Neural progenitor cell (in vitro differentiated cells): ENCODE measurements at regions not wholly inside any gene's neighbourhood (a gene's known extent, or its start where the extent isn't known, plus 50 kb on each side); places are given as distances from the start of the nearest gene placed in this dataset.
A peak's percentile ranks its signal among the peaks of the same experiment; 100 is the strongest.

Source experiments
- DNase-seq: peaks from one replicate; pipeline ENCODE4 v3.0.0-alpha.2; 2016; ENCODE audit warnings: low spot score
- H2AFZ ChIP-seq: fragments of 200-600 bp; sonication (generic); replicated peaks from 2 replicates; pipeline ENCODE4 v1.6.1; 2016; ENCODE audit warnings: antibody characterized with exemption
- H3F3A ChIP-seq: fragments of 200-600 bp; sonication (generic); 2 replicates; pipeline ENCODE4 v1.6.1; 2016; ENCODE audit warnings: antibody characterized with exemption, low read depth
- H3K27ac ChIP-seq: fragments of 200-600 bp; sonication (generic); 2 replicates; pipeline ENCODE4 v1.5.1; 2016; ENCODE audit warnings: mild to moderate bottlenecking
- H3K27me3 ChIP-seq: fragments of 200-600 bp; sonication (generic); 2 replicates; pipeline ENCODE4 v1.6.1; 2016; ENCODE audit warnings: mild to moderate bottlenecking, moderate library complexity
- H3K36me3 ChIP-seq: fragments of 200-600 bp; sonication (generic); 2 replicates; pipeline ENCODE4 v1.5.1; 2016
- H3K4me1 ChIP-seq: fragments of 200-600 bp; sonication (generic); 2 replicates; pipeline ENCODE4 v1.6.1; 2016; ENCODE audit warnings: mixed run types
- H3K4me2 ChIP-seq: fragments of 200-600 bp; sonication (generic); 2 replicates; pipeline ENCODE4 v1.6.1; 2016
- H3K4me3 ChIP-seq: fragments of 200-600 bp; sonication (generic); 2 replicates; pipeline ENCODE4 v1.5.1; 2016
- H3K79me2 ChIP-seq: fragments of 200-600 bp; sonication (generic); 2 replicates; pipeline ENCODE4 v1.6.1; 2016; ENCODE audit warnings: low read depth
- H3K9ac ChIP-seq: fragments of 200-600 bp; sonication (generic); 2 replicates; pipeline ENCODE4 v1.6.1; 2016
- H3K9me3 ChIP-seq: fragments of 200-600 bp; sonication (generic); 2 replicates; pipeline ENCODE4 v1.5.1; 2016; ENCODE audit warnings: low read depth
- H4K20me1 ChIP-seq: fragments of 200-600 bp; sonication (generic); 2 replicates; pipeline ENCODE4 v1.6.1; 2016; ENCODE audit warnings: low read depth
- H3K27ac Mint-ChIP-seq: 3 replicates; pipeline ENCODE4 v1.8.0; 2021; ENCODE audit warnings: mixed read lengths
- H3K27me3 Mint-ChIP-seq: 2 replicates; pipeline ENCODE4 v1.8.0; 2022; ENCODE audit warnings: low read depth, mild to moderate bottlenecking, inconsistent platforms, moderate library complexity, mixed read lengths; ENCODE audit not compliant: insufficient read depth
- H3K36me3 Mint-ChIP-seq: 3 replicates; pipeline ENCODE4 v1.8.0; 2021; ENCODE audit warnings: mixed read lengths
- H3K4me1 Mint-ChIP-seq: 3 replicates; pipeline ENCODE4 v1.8.0; 2021; ENCODE audit warnings: mixed read lengths
- H3K4me3 Mint-ChIP-seq: 3 replicates; pipeline ENCODE4 v1.8.0; 2021; ENCODE audit warnings: mild to moderate bottlenecking, moderate library complexity, mixed read lengths
- H3K9me3 Mint-ChIP-seq: 3 replicates; pipeline ENCODE4 v1.8.0; 2020; ENCODE audit warnings: mixed read lengths
- EZH2 ChIP-seq: fragments of 200-600 bp; sonication (generic); IDR thresholded peaks from 2 replicates; pipeline ENCODE4 v1.6.1; 2017; ENCODE audit warnings: antibody characterized with exemption, mild to moderate bottlenecking, moderate library complexity
- EZH2phosphoT487 ChIP-seq: fragments of 200-600 bp; sonication (generic); IDR thresholded peaks from 2 replicates; pipeline ENCODE4 v1.6.1; 2017; ENCODE audit warnings: antibody characterized with exemption
- TF ChIP-seq, protein P1 (sequence below): fragments of 200-600 bp; sonication (generic); IDR thresholded peaks from 2 replicates; pipeline ENCODE4 v1.5.1; 2017; ENCODE audit warnings: antibody characterized with exemption, mild to moderate bottlenecking

- no peaks in the 10 kb centered on the region for H4K20me1 ChIP-seq
- TF ChIP-seq EZH2phosphoT487 (no peak), EZH2 (no peak)
- TF ChIP-seq, protein P1, sequence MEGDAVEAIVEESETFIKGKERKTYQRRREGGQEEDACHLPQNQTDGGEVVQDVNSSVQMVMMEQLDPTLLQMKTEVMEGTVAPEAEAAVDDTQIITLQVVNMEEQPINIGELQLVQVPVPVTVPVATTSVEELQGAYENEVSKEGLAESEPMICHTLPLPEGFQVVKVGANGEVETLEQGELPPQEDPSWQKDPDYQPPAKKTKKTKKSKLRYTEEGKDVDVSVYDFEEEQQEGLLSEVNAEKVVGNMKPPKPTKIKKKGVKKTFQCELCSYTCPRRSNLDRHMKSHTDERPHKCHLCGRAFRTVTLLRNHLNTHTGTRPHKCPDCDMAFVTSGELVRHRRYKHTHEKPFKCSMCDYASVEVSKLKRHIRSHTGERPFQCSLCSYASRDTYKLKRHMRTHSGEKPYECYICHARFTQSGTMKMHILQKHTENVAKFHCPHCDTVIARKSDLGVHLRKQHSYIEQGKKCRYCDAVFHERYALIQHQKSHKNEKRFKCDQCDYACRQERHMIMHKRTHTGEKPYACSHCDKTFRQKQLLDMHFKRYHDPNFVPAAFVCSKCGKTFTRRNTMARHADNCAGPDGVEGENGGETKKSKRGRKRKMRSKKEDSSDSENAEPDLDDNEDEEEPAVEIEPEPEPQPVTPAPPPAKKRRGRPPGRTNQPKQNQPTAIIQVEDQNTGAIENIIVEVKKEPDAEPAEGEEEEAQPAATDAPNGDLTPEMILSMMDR: no peak
- H3K4me3 ChIP-seq: no peak overlapping the region
- no peak overlapping the region for H3K9ac ChIP-seq
- H3K27ac ChIP-seq: no peak overlapping the region
- peak overlapping the region; percentile 27 for H2AFZ ChIP-seq
- Mint-ChIP-seq H3K27ac (no peak overlapping the region), H3K9me3 (no peaks in the 10 kb centered on the region), H3K36me3 (no peaks in the 10 kb centered on the region), H3K4me3 (no peak overlapping the region), H3K27me3 (peaks cover 6% of the 10 kb centered on the region), H3K4me1 (peaks cover 11% of the 10 kb centered on the region)
- no peak for DNase-seq
- H3K79me2 ChIP-seq: no peaks in the 10 kb centered on the region
- H3K9me3 ChIP-seq: no peaks in the 10 kb centered on the region
- H3K27me3 ChIP-seq: no peaks in the 10 kb centered on the region
- H3F3A ChIP-seq: no peaks in the 10 kb centered on the region
- H3K36me3 ChIP-seq: no peaks in the 10 kb centered on the region
- H3K4me1 ChIP-seq: peaks cover 3% of the 10 kb centered on the region
- H3K4me2 ChIP-seq: no peak overlapping the region
Observed at GRCh38 chr6:167401525-167402194, 76.8 kb downstream of the TTLL2 start.

DNA sequence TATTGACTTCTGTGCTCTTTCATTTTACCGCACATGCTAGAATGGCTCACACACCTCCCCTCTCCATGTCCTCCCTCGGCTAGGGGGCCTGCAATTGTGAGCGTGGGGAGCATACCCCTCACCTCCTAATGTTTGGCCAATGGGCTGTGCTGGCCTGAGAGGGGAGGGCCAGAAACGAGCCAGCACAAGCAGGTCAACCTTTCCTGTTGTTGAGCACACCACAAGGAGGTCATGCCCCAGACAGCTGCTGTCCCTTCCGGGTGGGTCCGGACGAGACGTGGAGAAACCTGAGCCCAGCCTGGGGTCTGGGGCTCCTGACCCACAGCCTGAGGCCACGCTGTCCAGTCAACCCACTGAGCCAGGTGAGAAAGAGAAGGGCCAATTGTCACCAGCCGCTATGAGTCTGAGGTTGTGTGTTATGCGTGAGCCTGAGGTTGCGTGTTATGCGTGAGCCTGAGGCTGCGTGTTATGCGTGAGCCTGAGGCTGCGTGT, 77.4 kb downstream of the TTLL2 start:
- no peak for DNase-seq
- peak overlapping the region; percentile 46 for H3K27ac Mint-ChIP-seq

GRCh38 chr6:167403427-167403826, 78.5 kb downstream of the TTLL2 start:
- peak overlapping the region; percentile 85 for H3K27ac Mint-ChIP-seq
- no peaks in the 10 kb centered on the region for H3K9me3 Mint-ChIP-seq
- Histone ChIP-seq H3K36me3 (no peaks in the 10 kb centered on the region), H3K4me2 (no peak overlapping the region), H3K4me1 (peaks cover 3% of the 10 kb centered on the region), H3K4me3 (no peak overlapping the region), H4K20me1 (no peaks in the 10 kb centered on the region), H3K27me3 (no peaks in the 10 kb centered on the region), H3F3A (no peaks in the 10 kb centered on the region), H3K27ac (no peak overlapping the region), H3K79me2 (no peaks in the 10 kb centered on the region), H3K9me3 (no peaks in the 10 kb centered on the region), H3K9ac (no peak overlapping the region), H2AFZ (no peak overlapping the region)
- DNase-seq: no peak
- no peak overlapping the region for H3K4me3 Mint-ChIP-seq
- H3K36me3 Mint-ChIP-seq: no peaks in the 10 kb centered on the region
- TF ChIP-seq, protein P1: no peak
- TF ChIP-seq EZH2phosphoT487 (no peak), EZH2 (no peak)
- peaks cover 6% of the 10 kb centered on the region for H3K27me3 Mint-ChIP-seq
- H3K4me1 Mint-ChIP-seq: peaks cover 19% of the 10 kb centered on the region

More for the DNA sequence above, 77.4 kb downstream of the TTLL2 start:
- H3K4me1 Mint-ChIP-seq: peaks cover 14% of the 10 kb centered on the region
- no peaks in the 10 kb centered on the region for H4K20me1 ChIP-seq
- no peaks in the 10 kb centered on the region for H3K9me3 Mint-ChIP-seq
- H2AFZ ChIP-seq: no peak overlapping the region
- no peak overlapping the region for H3K9ac ChIP-seq
- H3K4me1 ChIP-seq: peaks cover 3% of the 10 kb centered on the region
- no peaks in the 10 kb centered on the region for H3K36me3 Mint-ChIP-seq
- no peak for TF ChIP-seq EZH2
- TF ChIP-seq, protein P1: no peak
- TF ChIP-seq EZH2phosphoT487: no peak
- H3K79me2 ChIP-seq: no peaks in the 10 kb centered on the region
- H3K4me3 Mint-ChIP-seq: no peak overlapping the region
- H3K4me2 ChIP-seq: no peak overlapping the region
- no peaks in the 10 kb centered on the region for H3K36me3 ChIP-seq
- no peaks in the 10 kb centered on the region for H3K9me3 ChIP-seq
- peaks cover 6% of the 10 kb centered on the region for H3K27me3 Mint-ChIP-seq
- no peaks in the 10 kb centered on the region for H3F3A ChIP-seq
- H3K27me3 ChIP-seq: no peaks in the 10 kb centered on the region
- H3K4me3 ChIP-seq: no peak overlapping the region
- H3K27ac ChIP-seq: no peak overlapping the region
